Sciatic nerve (tissue), 2 donors: ENCODE measurements at regions not wholly inside any gene's neighbourhood (a gene's known extent, or its start where the extent isn't known, plus 50 kb on each side); places are given as distances from the start of the nearest gene placed in this dataset.
"Not testable (repeated sequence)": the region's sequence is repeated elsewhere in the genome, so short reads cannot be mapped to it uniquely, and the experiment has no call there.

Experiments used
- ATAC-seq: fragments of 200-7000 bp; cut with Tn5 transposase; one replicate; pipeline ENCODE4 v1.9.1; 2020; ENCODE audit warnings: mild to moderate bottlenecking, moderate library complexity
- DNase-seq: peaks from one replicate; pipeline ENCODE4 v3.0.0-alpha.2; 2020; ENCODE audit warnings: low spot score
- intact Hi-C: fragments of 100-400 bp; cut with DNase I; formaldehyde crosslinking; loops from one replicate; pipeline ENCODE4 v1.14.2; 2022
- donor health status: DM: no; HTN: no; CAD: no.
- donor health status: DM: no; HTN: no; CAD: no.

GRCh38 chr16:60392380-60392779, 1643.9 kb downstream of the CDH8 start:
- ATAC-seq (no peak), DNase-seq (no peak)
- intact Hi-C loops: no loop called here

DNA sequence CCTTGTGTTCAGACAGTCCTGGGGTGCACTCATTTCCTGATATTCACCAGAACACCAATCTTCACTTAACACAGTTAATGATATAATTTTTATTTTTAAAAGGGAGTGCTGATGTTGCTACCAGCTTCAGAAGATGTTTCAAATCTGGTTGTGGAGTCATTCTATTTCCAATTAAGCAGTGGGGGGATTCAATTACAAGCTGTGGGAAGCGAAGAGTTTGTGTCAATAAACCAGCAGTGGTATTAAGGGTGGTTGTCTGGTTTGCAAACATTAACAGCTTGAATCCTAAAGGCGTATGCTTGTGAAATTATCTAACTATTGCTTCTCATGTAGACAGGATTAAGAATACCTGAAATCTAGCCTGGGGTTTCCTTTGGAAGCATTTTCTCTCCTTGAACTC, 1637.5 kb upstream of the GOT2 start:
- intact Hi-C loops: no loop called here
- ATAC-seq: no peak

DNA sequence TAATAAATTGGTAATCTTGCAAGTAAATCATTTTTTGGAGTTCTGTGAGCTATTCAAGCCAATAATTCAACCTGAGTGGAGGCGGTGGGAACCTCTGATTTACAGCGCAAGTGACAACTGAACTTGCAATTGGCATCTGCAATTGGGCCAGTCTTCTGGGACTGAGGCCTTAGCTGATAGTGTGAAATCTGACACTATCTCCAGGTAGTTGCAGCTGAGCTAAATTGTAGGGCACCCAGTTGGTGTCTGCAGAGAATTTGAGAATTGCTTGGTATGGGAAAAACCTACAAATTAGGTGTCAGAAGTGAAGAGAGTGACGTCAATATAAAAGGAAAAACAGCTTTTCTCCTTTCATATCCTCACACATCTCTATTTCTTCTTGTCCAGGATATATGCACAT, 1633.6 kb upstream of the GOT2 start:
- ATAC-seq (no peak), DNase-seq (no peak)
- intact Hi-C loops: no loop called here

More for the DNA sequence above, 1637.5 kb upstream of the GOT2 start:
- DNase-seq: no peak

DNA sequence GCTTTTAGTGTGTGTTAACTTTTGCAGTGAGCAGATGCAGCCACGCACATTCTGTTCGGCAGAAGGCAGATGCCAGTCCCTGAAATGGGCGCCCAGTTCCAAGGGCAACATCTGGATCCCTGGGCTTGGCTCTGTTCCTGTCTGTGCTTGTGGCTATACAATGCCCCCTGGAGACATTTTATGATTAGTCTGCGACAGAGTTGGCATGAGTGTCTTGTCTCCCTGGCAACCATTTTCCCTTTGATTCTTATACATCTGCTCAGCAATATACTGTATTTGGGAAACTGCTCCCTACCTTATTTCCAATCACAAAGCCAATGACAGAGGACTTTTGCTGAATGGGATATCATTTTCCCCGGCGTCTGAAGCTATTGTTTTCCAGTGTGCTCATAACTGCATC, 1629.5 kb upstream of the GOT2 start:
- no peak for ATAC-seq
- no peak for DNase-seq
- intact Hi-C loops: no loop called here

GRCh38 chr16:60359866-60360265, 1625.8 kb upstream of the GOT2 start:
- DNase-seq, intact Hi-C loops, ATAC-seq: not testable (repeated sequence)

GRCh38 chr16:60359412-60359811, 1625.3 kb upstream of the GOT2 start:
- ATAC-seq, intact Hi-C loops, DNase-seq: not testable (repeated sequence)

DNA sequence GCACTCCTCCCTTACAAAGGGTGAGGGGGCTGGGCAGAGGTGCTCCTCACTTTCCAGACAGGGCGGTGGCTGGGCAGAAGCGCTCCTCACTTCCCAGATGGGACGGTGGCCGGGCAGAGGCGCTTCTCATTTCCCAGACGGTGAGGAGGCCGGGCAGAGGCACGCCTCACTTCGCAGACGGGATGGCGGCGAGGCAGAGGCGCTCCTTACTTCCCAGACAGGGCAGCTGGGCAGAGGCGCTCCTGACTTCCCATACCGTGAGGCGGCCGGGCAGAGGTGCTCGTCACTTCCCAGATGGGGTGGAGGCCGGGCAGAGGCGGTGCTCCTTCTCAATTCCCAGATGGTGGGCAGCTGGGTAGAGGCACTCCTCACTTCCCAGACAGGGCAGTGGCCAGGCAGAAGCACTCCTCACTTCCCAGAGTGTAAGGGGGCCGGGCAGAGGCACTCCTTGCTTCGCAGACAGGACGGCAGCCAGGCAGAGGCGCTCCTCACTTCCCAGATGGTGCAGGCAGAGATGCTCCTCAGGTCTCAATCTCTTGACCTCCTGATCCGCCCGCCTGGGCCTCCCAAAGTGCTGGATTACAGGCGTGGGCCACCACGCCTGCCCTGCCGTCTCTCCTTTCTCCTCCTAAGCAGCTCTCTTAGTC, 1623.9 kb upstream of the GOT2 start:
- DNase-seq, intact Hi-C loops, ATAC-seq: not testable (repeated sequence)

GRCh38 chr16:60346256-60346655, 1612.1 kb upstream of the GOT2 start:
- ATAC-seq (no peak), DNase-seq (no peak)
- intact Hi-C loops: no loop called here

- intact Hi-C loops: no loop called here
These were observed 1603.6 kb upstream of the GOT2 start for GRCh38 chr16:60337671-60338070.

DNA sequence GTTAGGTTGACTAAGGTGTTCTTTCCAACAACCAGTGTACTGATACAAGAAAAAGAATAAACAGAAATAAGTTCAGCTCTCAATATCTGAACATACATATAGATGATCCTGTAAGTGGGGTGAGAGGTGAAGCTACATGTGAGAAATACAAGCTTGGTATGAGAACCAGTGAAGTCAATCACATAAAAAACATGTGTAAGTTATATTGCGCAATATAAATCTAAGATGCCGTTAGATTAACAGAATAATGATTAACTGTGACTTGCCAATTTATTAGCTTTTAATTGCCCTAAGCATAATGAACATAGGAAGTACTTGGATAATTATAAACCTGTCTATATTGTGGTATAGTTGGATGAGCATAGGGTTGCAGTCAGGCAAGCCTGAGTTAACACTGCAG, 1597.1 kb upstream of the GOT2 start:
- DNase-seq (no peak), ATAC-seq (no peak)
- intact Hi-C loops: no loop called here

More at GRCh38 chr16:60337671-60338070, 1603.6 kb upstream of the GOT2 start:
- ATAC-seq: no peak
- no peak for DNase-seq

GRCh38 chr16:60329108-60329507, 1595.0 kb upstream of the GOT2 start:
- ATAC-seq (no peak), DNase-seq (no peak)
- intact Hi-C loops: no loop called here

DNA sequence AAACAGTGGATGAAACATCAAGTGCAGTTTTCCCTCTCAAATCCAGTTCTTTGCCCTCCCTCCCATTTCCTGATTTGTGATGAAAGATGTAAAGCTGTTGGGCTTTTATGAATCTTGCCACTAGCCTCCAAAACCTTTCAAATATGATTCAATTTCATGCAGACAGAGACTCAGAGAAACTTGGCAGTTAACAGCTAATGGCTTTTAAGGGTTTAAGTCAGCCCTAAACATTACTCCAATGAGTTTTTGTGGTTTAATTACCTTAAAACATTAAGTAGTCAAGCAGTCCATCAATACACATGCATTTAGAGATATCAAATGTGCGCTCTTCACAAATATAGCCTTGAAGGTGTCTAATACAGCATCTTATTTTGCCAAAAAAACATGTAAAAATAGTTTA, 1594.0 kb upstream of the GOT2 start:
- intact Hi-C loops: no loop called here

GRCh38 chr16:60318486-60318885, 1584.4 kb upstream of the GOT2 start:
- DNase-seq (no peak), ATAC-seq (no peak)
- intact Hi-C loops: no loop called here

More for the DNA sequence above, 1594.0 kb upstream of the GOT2 start:
- ATAC-seq (no peak), DNase-seq (no peak)

- ATAC-seq (no peak), DNase-seq (no peak)
- intact Hi-C loops: no loop called here
These were observed 1576.8 kb upstream of the GOT2 start for GRCh38 chr16:60310846-60311445.

DNA sequence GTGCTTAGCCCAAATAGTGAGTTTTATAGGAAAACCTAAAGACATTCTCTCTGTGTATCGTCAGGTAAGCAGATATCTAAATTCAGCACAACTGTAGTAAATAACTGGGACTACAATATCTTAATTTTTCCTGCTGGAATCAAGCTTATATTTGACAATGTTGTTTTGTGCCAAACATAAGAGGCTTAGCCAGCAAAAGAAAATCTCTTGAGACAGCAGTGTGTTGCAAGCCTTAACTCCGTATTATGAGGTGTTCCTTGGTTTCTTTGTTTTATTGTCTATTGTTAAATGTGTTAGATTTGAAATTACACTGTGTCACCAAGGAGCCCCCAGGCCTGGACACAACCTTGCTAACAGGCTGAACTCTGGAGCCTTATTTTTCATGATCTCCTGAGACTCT, 1570.6 kb upstream of the GOT2 start:
- intact Hi-C loops: no loop called here
- ATAC-seq (peak; percentile 81), DNase-seq (no peak)

DNA sequence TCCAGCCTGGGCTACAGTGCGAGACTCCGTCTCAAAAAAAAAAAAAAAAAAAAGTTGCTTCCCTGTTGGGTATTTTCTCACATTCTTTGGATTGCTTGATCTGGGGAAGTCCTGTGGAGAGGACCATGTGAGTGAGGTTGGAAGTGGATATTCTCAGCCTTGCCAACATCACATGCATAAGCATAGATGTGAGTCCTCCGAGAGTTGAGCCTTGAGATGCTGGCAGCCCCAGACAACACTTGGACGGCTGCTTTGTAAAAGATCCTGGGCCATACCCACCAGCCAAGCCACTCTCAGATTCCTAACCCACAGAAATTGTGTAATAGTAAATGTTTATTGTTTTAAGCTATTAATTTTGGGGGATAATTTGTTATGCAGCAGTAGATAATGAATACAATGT, 1570.0 kb upstream of the GOT2 start:
- DNase-seq (no peak), ATAC-seq (peak; percentile 93)
- intact Hi-C loops: no loop called here

GRCh38 chr16:60302676-60303075, 1568.6 kb upstream of the GOT2 start:
- intact Hi-C loops: no loop called here
- no peak for DNase-seq
- no peak for ATAC-seq

GRCh38 chr16:60302261-60302660, 1568.1 kb upstream of the GOT2 start:
- intact Hi-C loops: no loop called here
- DNase-seq (no peak), ATAC-seq (no peak)

- ATAC-seq (no peak), DNase-seq (no peak)
- intact Hi-C loops: no loop called here
These were observed 1565.2 kb upstream of the GOT2 start for GRCh38 chr16:60299241-60299776.

GRCh38 chr16:60295451-60295850, 1561.3 kb upstream of the GOT2 start:
- intact Hi-C loops: no loop called here
- DNase-seq: no peak
- no peak for ATAC-seq

DNA sequence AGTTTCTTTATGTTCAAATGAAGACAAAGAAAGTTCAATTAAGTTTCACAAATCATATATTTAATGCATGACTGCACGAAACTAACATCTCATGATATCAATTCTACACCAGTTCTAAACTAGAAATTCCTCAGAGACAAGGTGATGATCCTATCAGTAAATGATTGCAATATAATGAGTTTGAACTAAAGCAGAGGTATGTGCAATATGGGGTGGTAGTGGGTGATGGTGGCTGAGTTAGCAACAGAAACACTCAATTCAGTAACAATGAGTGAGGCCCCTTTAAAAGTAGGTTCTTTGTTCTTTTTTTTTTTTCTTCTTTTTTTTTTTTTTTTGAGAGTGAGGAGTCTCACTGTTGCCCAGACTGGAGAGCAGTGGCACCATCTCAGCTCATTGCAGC, 1551.7 kb upstream of the GOT2 start:
- ATAC-seq (no peak), DNase-seq (no peak)
- intact Hi-C loops: no loop called here
